ENCODE measurements at regions not wholly inside any gene's neighbourhood (a gene's known extent, or its start where the extent isn't known, plus 50 kb on each side); places are given as distances from the start of the nearest gene placed in this dataset.

GRCh38 chr3:89571298-89571697, 463.9 kb downstream of the EPHA3 start:
- H3K36me3 ChIP-seq (ENCODE audit: control insufficient read depth, insufficient read depth, low read length): no peaks in the 10 kb centered on the region
- peak overlapping the region; percentile 24 for H3K27ac ChIP-seq (ENCODE audit: low read depth, low read length)
- Mint-ChIP-seq H3K27ac (no peak overlapping the region), H3K4me1 (peaks cover 2% of the 10 kb centered on the region), H3K36me3 (ENCODE audit: low read depth) (no peaks in the 10 kb centered on the region), H3K4me3 (no peak overlapping the region), H3K9me3 (no peaks in the 10 kb centered on the region), H3K27me3 (ENCODE audit: insufficient read depth) (no peaks in the 10 kb centered on the region)
- no peaks in the 10 kb centered on the region for H3K9me3 ChIP-seq (ENCODE audit: control insufficient read depth, low read length)
- H3K4me3 ChIP-seq (ENCODE audit: low read length): no peak overlapping the region
- 87% methylated on average over 10 of the region's 10 CpGs; no CpG with 5 or more reads in 1 of the 2 experiments for WGBS, 2 experiments (ENCODE audit: insufficient coverage in 1 of 2, insufficient read length in 1 of 2)
- DNase-seq: no peak
- H3K27me3 ChIP-seq (ENCODE audit: control insufficient read depth, insufficient read depth, low read length, poor library complexity, severe bottlenecking): no peaks in the 10 kb centered on the region
- H3K9ac ChIP-seq (ENCODE audit: extremely low read depth, low read length, poor library complexity, severe bottlenecking): no peak overlapping the region
- no peak for TF ChIP-seq CTCF (conservative IDR thresholded peaks at IDR 0.05)
- H3K4me1 ChIP-seq (ENCODE audit: control insufficient read depth, insufficient read depth, low read length): no peaks in the 10 kb centered on the region

GRCh38 chr3:89571707-89572106, 464.3 kb downstream of the EPHA3 start:
- H3K4me3 Mint-ChIP-seq: no peak overlapping the region
- H3K9me3 Mint-ChIP-seq: no peaks in the 10 kb centered on the region

GRCh38 chr3:89572261-89572660, 464.8 kb downstream of the EPHA3 start:
- H3K9me3 Mint-ChIP-seq: no peaks in the 10 kb centered on the region
- DNase-seq: no peak
- H3K27ac Mint-ChIP-seq: no peak overlapping the region
- H3K27me3 ChIP-seq (ENCODE audit: control insufficient read depth, insufficient read depth, low read length, poor library complexity, severe bottlenecking): no peaks in the 10 kb centered on the region
- H3K36me3 ChIP-seq (ENCODE audit: control insufficient read depth, insufficient read depth, low read length): no peaks in the 10 kb centered on the region
- TF ChIP-seq CTCF (conservative IDR thresholded peaks at IDR 0.05): no peak
- H3K4me1 Mint-ChIP-seq: peaks cover 1% of the 10 kb centered on the region
- H3K36me3 Mint-ChIP-seq (ENCODE audit: low read depth): no peaks in the 10 kb centered on the region
- no peak overlapping the region for H3K4me3 ChIP-seq (ENCODE audit: low read length)
- 96% methylated on average over 1 of the region's 1 CpG; no CpG with 5 or more reads in 1 of the 2 experiments for WGBS, 2 experiments (ENCODE audit: insufficient coverage in 1 of 2, insufficient read length in 1 of 2)
- no peaks in the 10 kb centered on the region for H3K27me3 Mint-ChIP-seq (ENCODE audit: insufficient read depth)
- no peak overlapping the region for H3K4me3 Mint-ChIP-seq
- H3K9ac ChIP-seq (ENCODE audit: extremely low read depth, low read length, poor library complexity, severe bottlenecking): no peak overlapping the region
- H3K27ac ChIP-seq (ENCODE audit: low read depth, low read length): no peak overlapping the region
- no peaks in the 10 kb centered on the region for H3K9me3 ChIP-seq (ENCODE audit: control insufficient read depth, low read length)
- no peaks in the 10 kb centered on the region for H3K4me1 ChIP-seq (ENCODE audit: control insufficient read depth, insufficient read depth, low read length)

More at GRCh38 chr3:89571707-89572106, 464.3 kb downstream of the EPHA3 start:
- no peaks in the 10 kb centered on the region for H3K4me1 ChIP-seq (ENCODE audit: control insufficient read depth, insufficient read depth, low read length)
- no peaks in the 10 kb centered on the region for H3K4me1 Mint-ChIP-seq
- no peak for DNase-seq
- no peaks in the 10 kb centered on the region for H3K36me3 ChIP-seq (ENCODE audit: control insufficient read depth, insufficient read depth, low read length)
- TF ChIP-seq CTCF (conservative IDR thresholded peaks at IDR 0.05): no peak
- no peak overlapping the region for H3K27ac Mint-ChIP-seq
- no peaks in the 10 kb centered on the region for H3K27me3 Mint-ChIP-seq (ENCODE audit: insufficient read depth)
- H3K27ac ChIP-seq (ENCODE audit: low read depth, low read length): peak overlapping the region; percentile 24
- H3K9ac ChIP-seq (ENCODE audit: extremely low read depth, low read length, poor library complexity, severe bottlenecking): no peak overlapping the region
- H3K9me3 ChIP-seq (ENCODE audit: control insufficient read depth, low read length): no peaks in the 10 kb centered on the region
- 60 to 89% methylated on average over 1 to 7 of the region's 7 CpGs for WGBS, 2 experiments (ENCODE audit: insufficient coverage in 1 of 2, insufficient read length in 1 of 2)
- no peak overlapping the region for H3K4me3 ChIP-seq (ENCODE audit: low read length)
- no peaks in the 10 kb centered on the region for H3K36me3 Mint-ChIP-seq (ENCODE audit: low read depth)
- no peaks in the 10 kb centered on the region for H3K27me3 ChIP-seq (ENCODE audit: control insufficient read depth, insufficient read depth, low read length, poor library complexity, severe bottlenecking)
